Hematopoietic multipotent progenitor cell treated with erythropoietin and hydrocortisone succinate and interleukin-3 and kit ligand, for 17 days (in vitro differentiated cells): ENCODE measurements at regions not wholly inside any gene's neighbourhood (a gene's known extent, or its start where the extent isn't known, plus 50 kb on each side); places are given as distances from the start of the nearest gene placed in this dataset.

Experiments
- DNase-seq: peaks from one replicate; pipeline ENCODE4 v3.0.0-alpha.2; 2015; ENCODE audit warnings: low spot score

GRCh38 chr9:20042128-20042711, 253.4 kb upstream of the SLC24A2 start:
- no peak for DNase-seq

- DNase-seq = no peak
Observed at GRCh38 chr9:20041697-20042081, 252.9 kb upstream of the SLC24A2 start.

DNA sequence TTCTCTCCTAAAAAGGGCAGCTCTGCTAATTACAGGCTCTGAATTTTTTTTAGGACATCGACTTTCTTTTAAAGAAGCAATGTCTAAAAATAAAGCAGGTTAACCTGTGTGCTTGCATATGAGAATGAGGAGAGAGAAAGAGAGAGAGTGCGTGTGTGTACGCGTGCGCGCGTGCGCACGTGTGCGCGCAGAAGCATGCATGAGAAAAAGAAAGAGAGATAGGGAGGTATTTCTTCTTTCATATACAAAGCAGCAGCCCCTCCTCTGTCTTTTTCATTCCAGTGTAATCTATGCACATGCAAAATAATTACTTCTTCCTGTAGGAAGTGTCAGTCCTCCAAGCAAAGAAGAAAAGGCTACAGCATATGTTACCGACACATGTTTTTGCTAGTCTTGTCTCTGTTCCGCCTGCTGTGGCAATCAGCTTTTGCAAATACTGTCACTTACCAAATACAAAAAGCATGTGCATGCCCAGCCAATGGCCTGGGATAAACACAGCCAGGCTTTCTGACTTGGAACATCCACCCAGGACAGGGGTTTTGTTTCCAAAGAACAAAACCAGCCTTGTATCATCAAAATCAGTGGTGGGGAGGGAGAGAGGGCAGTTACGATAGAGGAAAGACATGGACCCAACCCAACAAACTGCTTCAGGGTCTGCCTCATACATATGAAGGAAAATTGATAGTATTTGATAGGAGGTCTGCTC, 252.3 kb upstream of the SLC24A2 start:
- DNase-seq = no peak

DNA sequence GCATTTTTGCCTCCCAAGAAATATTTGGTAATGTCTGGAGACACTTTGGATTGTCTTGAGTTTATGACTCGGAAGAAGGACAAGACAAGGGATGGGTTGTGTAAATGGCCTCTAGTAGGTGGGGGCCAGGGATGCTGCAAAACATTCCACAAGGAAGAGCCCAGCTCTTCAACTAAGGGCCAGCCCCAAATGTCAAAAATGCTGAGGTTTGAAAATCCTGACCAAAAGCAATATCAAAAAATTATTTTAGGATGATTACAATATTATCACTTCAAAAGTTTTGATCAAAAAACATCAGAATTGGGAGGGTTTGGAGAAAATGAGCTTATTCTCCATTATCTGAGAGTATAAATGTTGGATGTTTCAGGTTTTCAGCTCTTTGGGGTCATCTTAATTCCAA, 248.9 kb upstream of the SLC24A2 start:
- DNase-seq = no peak

DNA sequence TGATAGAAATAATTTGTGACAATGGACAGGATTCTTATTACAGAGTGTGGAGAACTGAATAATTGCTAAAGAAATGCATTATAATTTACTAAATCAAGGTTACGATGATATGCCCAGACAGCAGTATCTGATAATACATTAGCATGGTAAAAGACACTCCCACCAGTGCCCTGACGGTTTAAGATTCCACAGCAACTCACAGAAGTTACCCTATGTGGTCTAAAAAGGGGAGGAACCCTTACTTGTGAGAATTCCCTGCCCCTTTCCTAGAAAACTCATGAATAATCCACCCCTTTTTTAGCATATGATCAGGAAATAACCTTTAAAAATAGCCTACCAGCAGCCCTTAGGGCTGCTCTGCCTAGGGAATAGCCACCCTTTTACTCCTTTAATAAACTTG, 244.7 kb upstream of the SLC24A2 start:
- DNase-seq = no peak

DNA sequence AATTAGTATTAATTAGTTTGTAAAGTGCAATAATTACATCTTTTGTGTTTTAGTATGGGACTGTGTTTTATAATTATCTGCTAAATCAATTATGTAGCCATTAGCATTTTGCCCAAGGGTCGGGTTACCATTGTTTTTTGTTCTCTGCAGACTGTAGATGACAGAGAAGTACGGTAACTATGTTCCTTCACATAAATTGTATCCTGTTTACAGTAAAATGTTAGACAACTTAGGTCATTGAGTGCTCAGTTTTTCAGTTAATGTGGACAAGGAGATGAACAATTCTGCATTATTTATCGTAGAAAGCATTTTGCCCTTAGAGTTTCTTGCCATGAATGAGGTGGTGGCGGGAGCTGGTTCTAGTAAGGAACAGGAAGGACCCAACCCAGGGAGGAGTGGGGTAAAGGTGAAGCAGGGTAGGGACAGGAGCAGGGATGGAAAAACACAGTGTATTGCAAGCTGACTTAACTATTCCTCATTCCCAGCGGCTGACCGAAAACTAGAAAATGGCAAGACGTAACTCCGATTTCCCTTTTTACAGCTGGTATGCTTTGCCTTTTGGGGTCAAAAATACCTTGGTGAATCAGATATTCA, 243.7 kb upstream of the SLC24A2 start:
- no peak for DNase-seq

DNA sequence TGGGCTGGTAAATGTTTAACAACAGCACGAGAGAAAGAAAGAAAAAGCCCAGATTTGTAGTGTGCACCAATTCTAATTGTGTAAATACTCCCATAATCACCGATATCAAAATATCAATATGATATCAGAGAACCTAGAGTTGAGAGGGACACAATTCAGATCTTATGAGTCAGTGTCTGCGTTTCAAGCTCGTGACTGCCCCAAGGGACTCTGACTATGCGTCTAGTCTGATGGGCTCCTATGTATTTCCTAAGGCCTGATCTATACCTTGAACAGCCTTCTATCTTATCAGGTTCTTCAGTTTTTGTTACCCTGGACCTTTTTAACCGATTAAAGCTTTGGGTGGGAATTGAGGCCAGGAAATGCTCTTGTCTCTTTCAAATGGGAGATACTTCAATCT, 243.0 kb upstream of the SLC24A2 start:
- no peak for DNase-seq

DNA sequence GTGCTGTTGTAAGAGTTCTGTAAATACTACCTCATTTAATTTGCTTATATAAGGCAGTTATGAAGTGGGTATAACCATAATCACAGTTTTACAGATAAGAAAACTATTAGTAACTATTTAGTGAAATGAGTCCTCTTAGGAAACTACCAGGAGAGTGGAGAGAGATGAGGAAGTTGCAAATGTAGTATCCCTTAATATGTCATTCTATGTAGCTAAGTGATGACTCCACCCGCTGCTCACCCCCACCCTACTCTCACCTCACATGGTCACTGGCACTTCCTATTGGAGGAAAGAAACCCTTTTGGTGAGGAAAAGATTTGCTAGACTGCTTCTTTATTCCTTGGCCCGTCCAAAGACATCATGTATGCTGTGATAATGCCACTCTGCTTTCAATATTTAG, 241.8 kb upstream of the SLC24A2 start:
- DNase-seq = no peak

GRCh38 chr9:20030221-20030620, 241.4 kb upstream of the SLC24A2 start:
- no peak for DNase-seq

GRCh38 chr9:20028849-20029231, 240.0 kb upstream of the SLC24A2 start:
- DNase-seq = no peak

DNA sequence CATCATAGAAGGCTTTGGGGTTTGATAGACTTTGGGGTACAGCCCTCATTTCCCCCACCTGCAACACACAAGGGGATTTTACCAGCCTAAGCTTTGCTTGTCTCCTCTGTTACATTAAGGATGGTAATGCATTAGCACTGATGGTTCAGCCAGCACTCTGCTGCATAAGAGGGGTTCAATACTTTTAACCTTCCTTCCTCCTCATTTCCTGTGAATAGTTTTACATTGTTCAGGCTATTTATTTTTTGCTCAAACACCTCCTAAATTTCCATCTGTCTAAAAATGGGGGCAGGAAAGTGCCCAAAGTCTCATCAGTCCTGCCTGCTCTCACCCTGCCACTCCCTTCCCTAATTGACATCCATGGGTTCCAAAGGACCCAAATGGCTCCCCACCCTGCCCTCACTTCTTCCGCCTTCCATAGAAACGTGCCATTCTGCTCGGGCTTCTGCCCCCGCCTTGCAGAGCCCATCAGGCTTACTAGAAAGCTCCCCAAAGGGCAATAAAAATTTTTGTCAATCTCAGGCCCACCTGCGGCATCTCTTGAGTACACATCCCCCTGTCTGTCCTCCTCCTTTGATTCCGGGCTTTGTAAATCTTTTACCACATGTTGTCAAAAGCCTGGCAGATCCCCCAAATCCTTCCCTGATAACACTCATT, 239.5 kb upstream of the SLC24A2 start:
- no peak for DNase-seq

DNA sequence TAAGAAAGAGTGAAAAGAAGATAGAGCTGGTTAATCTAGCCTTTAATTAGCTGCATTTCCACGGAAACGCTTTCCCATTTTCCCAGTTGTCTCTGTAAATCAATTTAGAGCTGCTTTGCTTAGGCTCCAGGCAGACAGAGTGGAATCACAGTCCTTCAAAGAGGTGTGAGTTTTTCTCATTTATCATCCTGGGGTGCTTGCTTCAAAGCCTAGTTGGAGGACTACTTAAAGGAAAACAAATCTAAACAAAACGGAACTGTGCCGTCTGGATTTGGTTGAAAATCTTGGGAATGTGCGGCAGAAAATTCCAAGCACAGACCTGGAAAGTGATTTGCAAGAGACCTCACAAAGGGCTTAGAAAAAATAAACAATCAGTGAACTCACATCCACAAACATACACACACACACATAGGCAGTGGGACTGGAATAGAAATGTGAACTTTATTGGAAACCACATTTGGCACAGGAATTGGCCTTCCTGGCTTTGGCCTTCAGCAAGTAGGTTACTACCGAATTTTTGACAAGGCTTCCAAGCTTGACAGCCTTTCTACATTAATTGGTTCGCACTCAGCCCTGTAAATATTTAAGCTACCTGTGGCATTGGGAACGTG, 235.2 kb upstream of the SLC24A2 start:
- no peak for DNase-seq

- DNase-seq = no peak
Observed at GRCh38 chr9:20023210-20023905, 234.5 kb upstream of the SLC24A2 start.

DNA sequence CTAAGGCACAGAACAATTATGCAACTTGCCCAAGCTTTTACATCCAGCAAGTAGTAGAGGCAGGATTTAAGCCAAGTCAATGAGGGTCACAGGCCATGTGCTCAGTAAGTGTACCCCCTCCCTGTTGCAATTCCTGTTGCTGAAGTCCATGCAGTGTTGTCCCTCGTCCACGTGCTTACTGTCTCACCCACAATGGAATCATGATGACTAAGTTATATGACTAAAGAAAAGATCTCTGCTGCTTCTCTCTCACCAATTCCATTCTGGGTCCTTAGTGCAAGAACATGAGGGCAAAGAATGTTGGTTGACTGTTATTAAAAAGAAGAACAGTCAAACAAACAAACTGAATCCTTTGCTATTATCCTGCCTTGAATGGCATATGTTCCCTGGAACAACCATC, 233.6 kb upstream of the SLC24A2 start:
- DNase-seq = no peak

GRCh38 chr9:20016611-20017010, 227.8 kb upstream of the SLC24A2 start:
- DNase-seq = no peak

GRCh38 chr9:20015427-20015931, 226.6 kb upstream of the SLC24A2 start:
- DNase-seq = no peak

- no peak for DNase-seq
Observed at GRCh38 chr9:20014168-20014567, 225.3 kb upstream of the SLC24A2 start.

- DNase-seq = no peak
Observed at GRCh38 chr9:20012232-20012631, 223.4 kb upstream of the SLC24A2 start.

DNA sequence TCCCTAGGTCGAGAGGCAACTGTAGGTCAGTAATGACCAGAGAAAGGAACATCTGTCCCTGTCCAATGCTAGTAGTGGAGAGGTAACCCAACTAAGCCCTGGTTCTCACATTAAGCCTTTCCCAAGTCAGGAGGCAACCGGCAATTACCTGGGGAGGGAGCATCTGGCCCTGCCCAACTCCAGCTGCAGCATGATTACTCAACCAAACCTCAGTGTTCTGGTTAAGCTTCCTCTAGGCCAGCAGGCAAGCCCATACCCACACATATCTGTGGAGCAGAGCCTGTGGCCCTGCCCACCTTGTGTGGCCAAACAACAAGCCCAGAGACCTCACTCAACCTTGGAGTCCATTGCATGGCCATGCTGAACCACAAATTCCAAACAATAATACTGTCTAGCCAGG, 220.8 kb upstream of the SLC24A2 start:
- no peak for DNase-seq

- DNase-seq = no peak
Observed at GRCh38 chr9:20002011-20002410, 213.2 kb upstream of the SLC24A2 start.

DNA sequence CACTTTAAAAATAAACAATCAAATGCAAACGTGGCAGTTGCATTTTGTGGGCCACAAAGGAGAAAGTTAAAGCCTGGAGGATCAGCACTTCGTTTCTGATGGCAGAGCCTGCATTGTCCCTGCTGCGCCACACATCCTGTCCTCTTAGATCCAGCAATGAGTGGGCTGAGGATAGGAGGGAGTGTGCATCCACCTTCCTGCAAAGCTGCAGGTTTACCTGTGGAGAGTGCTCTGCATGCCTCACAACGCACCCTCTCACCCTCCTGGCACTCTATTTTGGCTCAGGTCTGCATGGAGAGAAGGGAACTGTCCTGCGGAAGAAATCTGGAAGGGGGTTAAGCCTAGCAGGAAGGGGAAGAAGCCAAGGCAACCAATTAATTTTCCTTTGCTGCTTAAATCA, 212.2 kb upstream of the SLC24A2 start:
- DNase-seq = no peak

DNA sequence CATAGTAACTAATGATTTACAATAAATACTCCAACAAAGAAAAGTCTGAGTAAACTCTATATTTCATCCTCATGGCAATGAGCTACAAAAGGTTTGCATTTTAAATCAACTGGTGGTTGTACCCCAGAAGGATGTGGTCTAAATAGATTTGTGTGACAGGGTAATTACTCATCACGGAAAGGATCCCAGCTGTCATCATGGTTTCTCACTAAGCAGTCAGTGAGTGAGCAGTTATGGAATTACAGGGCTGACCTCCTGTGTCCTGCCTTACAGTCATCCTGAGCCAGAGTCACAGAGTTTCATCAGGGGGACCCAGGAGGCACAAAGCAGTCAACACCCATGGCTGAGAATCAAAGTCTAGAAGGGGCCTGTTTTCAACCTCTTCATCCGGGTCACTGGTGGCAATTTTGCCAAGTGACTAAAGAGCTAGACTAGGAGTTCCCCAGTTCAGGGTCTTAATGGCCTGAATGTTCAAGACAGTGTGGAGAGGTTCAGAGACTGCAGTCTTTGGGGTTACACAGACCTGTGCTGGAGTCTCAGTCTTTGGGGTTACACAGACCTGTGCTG, 210.7 kb upstream of the SLC24A2 start:
- no peak for DNase-seq
